AG09319 (cell line): ENCODE measurements at regions not wholly inside any gene's neighbourhood (a gene's known extent, or its start where the extent isn't known, plus 50 kb on each side); places are given as distances from the start of the nearest gene placed in this dataset.

Experiments used
- DNase-seq: peaks from one replicate; pipeline ENCODE4 v3.0.0-alpha.2; 2010; ENCODE audit warnings: low read depth; ENCODE audit errors: extremely low read depth
- CTCF ChIP-seq: IDR thresholded peaks from 2 replicates; pipeline ENCODE4 v1.5.1; 2011; ENCODE audit warnings: low read depth, mild to moderate bottlenecking, inconsistent platforms, low read length, moderate library complexity

DNA sequence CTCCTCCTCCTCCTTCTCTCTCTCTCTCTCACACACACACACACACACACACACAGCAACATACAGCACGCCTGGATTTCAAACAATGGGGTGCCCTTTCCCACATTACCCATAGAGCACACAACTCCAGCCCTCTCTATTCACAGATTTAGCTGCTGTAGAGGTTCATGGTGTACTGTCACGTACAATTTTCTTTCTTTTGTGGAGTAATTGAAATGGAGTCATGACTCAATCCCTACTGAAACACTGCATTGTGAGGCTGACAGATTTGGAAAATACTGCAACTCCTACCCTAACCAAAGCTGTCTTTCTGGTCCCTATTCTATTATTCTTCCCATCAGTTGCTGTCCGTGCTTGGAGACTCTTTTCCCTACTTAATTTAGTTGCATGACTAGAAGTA lies 166.9 kb downstream of the EDN1 start:
- TF ChIP-seq CTCF: no peak
- DNase-seq: no peak

DNA sequence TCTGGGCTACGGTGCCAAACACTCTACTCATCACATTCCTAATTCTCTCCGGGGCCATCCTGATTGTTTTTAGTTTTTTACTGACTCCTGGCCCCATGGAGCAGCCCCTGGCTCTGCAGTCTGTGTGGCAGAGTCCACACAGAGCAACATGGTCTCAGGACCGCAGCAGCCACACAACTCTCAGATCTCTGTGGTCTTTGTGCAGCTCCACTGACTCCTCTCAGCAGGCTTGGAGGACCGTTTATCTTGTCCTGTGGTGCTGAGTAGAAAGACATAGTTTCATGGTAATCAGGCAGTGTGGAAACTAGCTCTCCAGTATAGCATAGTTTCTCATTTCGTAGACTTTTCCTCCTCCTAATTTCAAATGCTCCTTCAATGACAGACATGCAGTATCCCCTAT lies 168.4 kb downstream of the EDN1 start:
- TF ChIP-seq CTCF: no peak

DNA sequence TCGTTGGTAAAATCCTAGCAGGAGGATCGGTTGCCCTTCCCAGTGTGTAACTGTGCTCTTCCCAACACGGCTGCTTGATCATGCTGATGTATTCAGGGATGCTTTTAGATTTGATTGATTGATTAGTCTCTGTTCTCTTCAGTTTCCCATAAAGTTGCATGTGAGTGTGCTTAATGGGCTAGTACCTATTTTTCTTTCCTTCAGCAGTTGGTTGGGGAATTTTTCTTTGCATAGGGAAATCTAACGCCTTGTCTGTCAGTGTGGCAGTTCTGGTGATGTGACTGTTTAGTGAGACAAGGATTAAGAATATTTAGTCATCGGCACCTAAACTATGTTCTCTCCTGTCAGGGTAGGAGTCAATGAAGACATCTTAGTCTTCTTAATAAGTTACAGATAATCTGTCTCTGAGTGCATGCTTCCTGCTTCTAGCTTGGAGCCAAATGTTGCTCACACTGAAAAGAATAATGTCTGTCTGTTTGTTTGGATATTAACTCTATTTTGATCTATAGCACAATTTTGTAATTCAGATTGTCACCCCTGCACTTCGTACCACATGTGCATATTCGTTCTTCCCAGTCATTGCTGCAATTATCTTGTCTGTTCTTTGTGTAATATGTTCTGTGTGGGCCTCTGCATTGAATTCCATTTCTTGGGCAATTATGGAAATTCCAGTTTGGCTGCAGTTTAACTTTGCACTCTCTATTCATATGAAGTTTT lies 169.9 kb downstream of the EDN1 start:
- TF ChIP-seq CTCF: no peak
- no peak for DNase-seq

More for the DNA sequence above, 168.4 kb downstream of the EDN1 start:
- no peak for DNase-seq

DNA sequence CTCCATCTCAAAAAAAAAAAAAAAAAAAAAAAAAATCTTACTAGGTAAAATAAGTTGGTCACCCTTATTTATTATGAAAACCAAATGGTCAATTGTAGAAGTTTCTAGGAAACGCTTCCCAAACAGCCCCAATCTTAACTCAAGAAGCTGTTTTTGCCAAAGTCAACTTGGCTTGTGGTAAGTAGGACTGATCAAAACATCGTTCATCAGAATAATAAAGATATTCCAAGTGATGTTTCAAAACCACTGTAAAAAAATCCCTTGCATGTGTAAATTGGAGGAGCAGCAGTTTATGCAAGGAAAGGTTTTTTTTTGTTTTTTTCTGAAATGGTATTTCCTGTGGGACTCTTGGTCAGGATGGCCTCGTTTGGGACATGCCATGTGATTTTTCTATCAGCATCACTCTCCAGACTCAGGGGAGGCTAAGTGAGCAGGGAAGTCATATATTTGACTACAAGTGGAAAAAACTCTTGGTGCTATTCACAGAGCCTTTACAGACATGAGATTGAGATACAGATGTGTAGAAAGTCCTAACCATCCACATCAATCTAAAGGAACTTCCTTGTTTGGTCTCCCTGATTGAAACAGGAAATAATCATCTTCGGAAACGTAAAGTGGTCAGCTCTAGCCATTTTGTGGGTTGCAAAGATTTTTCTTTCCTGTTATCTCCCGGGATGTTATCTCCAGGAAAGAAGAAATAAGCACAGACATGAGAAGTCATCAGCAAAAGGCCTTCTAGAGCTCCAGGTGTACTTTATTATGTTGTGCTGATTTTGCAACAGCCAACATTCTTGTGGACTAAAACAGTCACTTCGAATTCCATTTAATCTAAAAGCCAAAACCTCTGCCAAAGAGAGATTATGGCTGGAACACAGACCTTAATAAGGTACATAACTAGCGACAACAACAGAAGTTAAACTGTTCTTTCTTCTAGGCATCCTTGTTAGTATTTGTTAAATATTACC lies 177.8 kb downstream of the EDN1 start:
- peak; percentile 60 for DNase-seq
- TF ChIP-seq CTCF: no peak

- peak; percentile 31 for DNase-seq
- no peak for TF ChIP-seq CTCF
These were observed 182.5 kb downstream of the EDN1 start for GRCh38 chr6:12472601-12473038.

- TF ChIP-seq CTCF: no peak
- DNase-seq: no peak
These were observed 183.3 kb downstream of the EDN1 start for GRCh38 chr6:12473494-12473893.
